H9 (cell line): ENCODE measurements at regions not wholly inside any gene's neighbourhood (a gene's known extent, or its start where the extent isn't known, plus 50 kb on each side); places are given as distances from the start of the nearest gene placed in this dataset.

Experiments
- DNase-seq: peaks from one replicate; pipeline ENCODE4 v3.0.0-alpha.2; 2017
- H2AFZ ChIP-seq: one replicate; pipeline ENCODE4 v1.6.1; 2013; ENCODE audit warnings: mild to moderate bottlenecking, low read length, control low read depth, moderate library complexity
- H2AK5ac ChIP-seq: 2 replicates; pipeline ENCODE4 v1.6.1; 2013; ENCODE audit warnings: low read length, control low read depth, mixed read lengths; ENCODE audit not compliant: insufficient read length
- H2BK120ac ChIP-seq: one replicate; pipeline ENCODE4 v1.6.1; 2013; ENCODE audit warnings: low read depth, mild to moderate bottlenecking, low read length, control low read depth, inconsistent platforms; ENCODE audit not compliant: poor library complexity, severe bottlenecking
- H2BK12ac ChIP-seq: 2 replicates; pipeline ENCODE4 v1.6.1; 2013; ENCODE audit warnings: low read length, control low read depth, mixed read lengths, low read depth; ENCODE audit not compliant: insufficient read length
- H2BK15ac ChIP-seq: 2 replicates; pipeline ENCODE4 v1.6.1; 2013; ENCODE audit warnings: low read depth, low read length, control low read depth
- H2BK20ac ChIP-seq: one replicate; pipeline ENCODE4 v1.6.1; 2013; ENCODE audit warnings: low read depth, mild to moderate bottlenecking, low read length, control low read depth, inconsistent platforms; ENCODE audit not compliant: poor library complexity, severe bottlenecking
- H2BK5ac ChIP-seq: 2 replicates; pipeline ENCODE4 v1.6.1; 2013; ENCODE audit warnings: low read length, control low read depth, mixed read lengths; ENCODE audit not compliant: insufficient read length
- H3K14ac ChIP-seq: 2 replicates; pipeline ENCODE4 v1.6.1; 2013; ENCODE audit warnings: low read length, control low read depth; ENCODE audit not compliant: insufficient read depth
- H3K18ac ChIP-seq: 2 replicates; pipeline ENCODE4 v1.6.1; 2013; ENCODE audit warnings: low read depth, mild to moderate bottlenecking, mixed read lengths, low read length, control low read depth; ENCODE audit not compliant: insufficient read length
- H3K23ac ChIP-seq: 2 replicates; pipeline ENCODE4 v1.6.1; 2013; ENCODE audit warnings: low read length, control low read depth, mixed read lengths, low read depth; ENCODE audit not compliant: insufficient read length
- H3K23me2 ChIP-seq: 2 replicates; pipeline ENCODE4 v1.6.1; 2013; ENCODE audit warnings: low read depth, mild to moderate bottlenecking, mixed read lengths, low read length, control low read depth; ENCODE audit not compliant: insufficient read length, poor library complexity, severe bottlenecking
- H3K27ac ChIP-seq: 2 replicates; pipeline ENCODE4 v1.5.1; 2013; ENCODE audit warnings: low read length, control low read depth, mixed read lengths, low read depth; ENCODE audit not compliant: insufficient read length
- H3K27me3 ChIP-seq: 2 replicates; pipeline ENCODE4 v1.6.1; 2013; ENCODE audit warnings: low read length, control low read depth, inconsistent platforms; ENCODE audit not compliant: insufficient read depth
- H3K4ac ChIP-seq: 2 replicates; pipeline ENCODE4 v1.6.1; 2013; ENCODE audit warnings: low read depth, mild to moderate bottlenecking, control low read depth, inconsistent platforms, low read length, moderate library complexity
- H3K4me1 ChIP-seq: 2 replicates; pipeline ENCODE4 v1.6.1; 2013; ENCODE audit warnings: low read length, control low read depth, inconsistent platforms; ENCODE audit not compliant: insufficient read depth
- H3K4me2 ChIP-seq: 2 replicates; pipeline ENCODE4 v1.6.1; 2013; ENCODE audit warnings: low read length, control low read depth, mixed read lengths; ENCODE audit not compliant: insufficient read length, insufficient read depth
- H3K56ac ChIP-seq: 2 replicates; pipeline ENCODE4 v1.6.1; 2013; ENCODE audit warnings: low read depth, mild to moderate bottlenecking, mixed read lengths, low read length, control low read depth; ENCODE audit not compliant: insufficient read length
- H3K79me1 ChIP-seq: 2 replicates; pipeline ENCODE4 v1.6.1; 2013; ENCODE audit warnings: low read depth, mild to moderate bottlenecking, moderate library complexity, low read length, control low read depth, inconsistent platforms; ENCODE audit not compliant: insufficient read depth, poor library complexity, severe bottlenecking
- H3K79me2 ChIP-seq: 2 replicates; pipeline ENCODE4 v1.6.1; 2013; ENCODE audit warnings: low read length, control low read depth, inconsistent platforms; ENCODE audit not compliant: insufficient read depth
- H3K9ac ChIP-seq: 2 replicates; pipeline ENCODE4 v1.6.1; 2013; ENCODE audit warnings: low read length, control low read depth, mixed read lengths; ENCODE audit not compliant: insufficient read length; ENCODE audit errors: extremely low read depth
- H3K9me3 ChIP-seq: one replicate; pipeline ENCODE4 v1.6.1; 2013; ENCODE audit warnings: low read depth, low read length, inconsistent platforms; ENCODE audit not compliant: control insufficient read depth
- H3T11ph ChIP-seq: one replicate; pipeline ENCODE4 v1.6.1; 2013; ENCODE audit warnings: mild to moderate bottlenecking, low read length, control low read depth, inconsistent platforms
- H4K20me1 ChIP-seq: one replicate; pipeline ENCODE4 v1.6.1; 2013; ENCODE audit not compliant: control insufficient read depth, insufficient read length, insufficient read depth
- H4K5ac ChIP-seq: 2 replicates; pipeline ENCODE4 v1.6.1; 2013; ENCODE audit warnings: low read depth, mild to moderate bottlenecking, mixed read lengths, low read length, control low read depth; ENCODE audit not compliant: insufficient read length
- H4K8ac ChIP-seq: replicated peaks from 2 replicates; pipeline ENCODE4 v1.6.1; 2013; ENCODE audit warnings: low read length, control low read depth, mixed read lengths, low read depth; ENCODE audit not compliant: insufficient read length
- H4K91ac ChIP-seq: 2 replicates; pipeline ENCODE4 v1.6.1; 2013; ENCODE audit warnings: low read depth, mild to moderate bottlenecking, moderate library complexity, mixed read lengths, low read length, control low read depth; ENCODE audit not compliant: insufficient read length
- H3K27ac Mint-ChIP-seq, 3 experiments: 2 replicates in 2 of 3; 3 replicates in 1 of 3; pipeline ENCODE4 v1.8.0; 2020 to 2021; ENCODE audit warnings: mixed read lengths in 3 of 3, mild to moderate bottlenecking in 1 of 3, moderate library complexity in 1 of 3
- H3K27me3 Mint-ChIP-seq: 2 replicates; pipeline ENCODE4 v1.8.0; 2021; ENCODE audit warnings: low read depth, mild to moderate bottlenecking, moderate library complexity, mixed read lengths
- H3K36me3 Mint-ChIP-seq, 3 experiments: 2 replicates in 2 of 3; 3 replicates in 1 of 3; pipeline ENCODE4 v1.8.0; 2020 to 2021; ENCODE audit warnings: low read depth in 3 of 3, mixed read lengths in 3 of 3; ENCODE audit not compliant: insufficient read depth in 1 of 3
- H3K4me1 Mint-ChIP-seq, 2 experiments: 2 replicates each; pipeline ENCODE4 v1.8.0; 2020; ENCODE audit warnings: mixed read lengths in 2 of 2
- H3K4me3 Mint-ChIP-seq, 2 experiments: 2 replicates in 1 of 2; 3 replicates in 1 of 2; pipeline ENCODE4 v1.8.0; 2020 to 2021; ENCODE audit warnings: mild to moderate bottlenecking in 2 of 2, mixed read lengths in 2 of 2, moderate library complexity in 1 of 2
- H3K9me3 Mint-ChIP-seq, 2 experiments: 2 replicates in 1 of 2; 3 replicates in 1 of 2; pipeline ENCODE4 v1.8.0; 2020; ENCODE audit warnings: mild to moderate bottlenecking in 2 of 2, mixed read lengths in 2 of 2, moderate library complexity in 1 of 2
- CTCF ChIP-seq: fragments of 200-600 bp; sonication (generic); conservative IDR thresholded peaks from 3 replicates; pipeline ENCODE4 v1.8.0; 2021; ENCODE audit warnings: antibody characterized with exemption, mild to moderate bottlenecking
- WGBS: extraction: QIAGEN DNeasy Blood & Tissue Kit; methylation state at CpG from one replicate; pipeline ENCODE4 v1.1.7; 2013; ENCODE audit warnings: missing lambda C conversion rate, low lambda C conversion rate, mixed read lengths; ENCODE audit not compliant: insufficient read length; ENCODE audit errors: extremely low coverage; 5-methylcytosine and 5-hydroxymethylcytosine counted together

- Mint-ChIP-seq H3K36me3 (no peaks in the 10 kb centered on the region), H3K27me3 (no peaks in the 10 kb centered on the region), H3K4me3 (no peak overlapping the region), H3K27ac (peak overlapping the region in 1 of 3 experiments; percentile 37; a peak in 1 of 7 replicates), H3K9me3 (no peaks in the 10 kb centered on the region), H3K4me1 (no peaks in the 10 kb centered on the region)
- Histone ChIP-seq H3K23me2 (no peaks in the 10 kb centered on the region), H4K91ac (no peak overlapping the region), H3K18ac (no peak overlapping the region), H3K14ac (no peak overlapping the region), H2BK20ac (no peak overlapping the region), H4K8ac (no peak overlapping the region), H3K56ac (no peak overlapping the region), H3K79me1 (no peaks in the 10 kb centered on the region), H3K23ac (no peak overlapping the region), H3K4ac (no peak overlapping the region), H3K9me3 (no peaks in the 10 kb centered on the region), H2BK120ac (no peak overlapping the region), H2BK12ac (no peak overlapping the region), H3K4me1 (no peaks in the 10 kb centered on the region), H4K5ac (no peak overlapping the region), H3K27me3 (no peaks in the 10 kb centered on the region), H2AK5ac (no peak overlapping the region), H3K27ac (no peak overlapping the region), H2BK5ac (no peak overlapping the region), H4K20me1 (no peaks in the 10 kb centered on the region), H3T11ph (no peak overlapping the region), H3K4me2 (no peak overlapping the region), H3K79me2 (no peaks in the 10 kb centered on the region), H3K9ac (no peak overlapping the region), H2AFZ (no peak overlapping the region), H2BK15ac (no peak overlapping the region)
- no CpG with 5 or more reads among the region's 2 CpGs for WGBS
- DNase-seq: no peak
- TF ChIP-seq CTCF: no peak
Observed at GRCh38 chr11:109726061-109726460, 304.1 kb downstream of the C11orf87 start.
